Activated T-cell treated with anti-CD3 and anti-CD28 coated beads, Interleukin-2, amount 50 U/mL, for 48 hours (primary cell): ENCODE measurements at regions not wholly inside any gene's neighbourhood (a gene's known extent, or its start where the extent isn't known, plus 50 kb on each side); places are given as distances from the start of the nearest gene placed in this dataset.

Experiments used
- DNase-seq, 2 experiments: peaks; one replicate each; pipeline ENCODE4 v3.0.0-alpha.2; 2020

GRCh38 chr5:74576941-74577456 lies 63.5 kb downstream of the ENC1 start:
- peak; percentile 26 to 28 for DNase-seq

GRCh38 chr5:74575741-74576538 lies 64.6 kb downstream of the ENC1 start:
- DNase-seq: peak; percentile 49 to 55

- DNase-seq: no peak
Measured at GRCh38 chr5:74570250-74570649, 70.3 kb downstream of the ENC1 start.

- DNase-seq: no peak
Measured at GRCh38 chr5:74567411-74567995, 73.0 kb downstream of the ENC1 start.

GRCh38 chr5:74562122-74562521 lies 78.4 kb downstream of the ENC1 start:
- DNase-seq: no peak

GRCh38 chr5:74560245-74560644 lies 80.3 kb downstream of the ENC1 start:
- no peak for DNase-seq

GRCh38 chr5:74556631-74557595 lies 83.6 kb downstream of the ENC1 start:
- DNase-seq: no peak

GRCh38 chr5:74556006-74556405 lies 84.5 kb downstream of the ENC1 start:
- DNase-seq: no peak

- no peak for DNase-seq
Measured at GRCh38 chr5:74552101-74552500, 88.4 kb downstream of the ENC1 start.

- no peak for DNase-seq
Measured at GRCh38 chr5:74550927-74551326, 89.6 kb downstream of the ENC1 start.

GRCh38 chr5:74549384-74549783 lies 91.1 kb downstream of the ENC1 start:
- DNase-seq: no peak

GRCh38 chr5:74546796-74547195 lies 93.7 kb downstream of the ENC1 start:
- no peak for DNase-seq

- DNase-seq: no peak
Measured at GRCh38 chr5:74544811-74545210, 95.7 kb downstream of the ENC1 start.

- no peak for DNase-seq
Measured at GRCh38 chr5:74543162-74543995, 97.1 kb downstream of the ENC1 start.

- DNase-seq: no peak
Measured at GRCh38 chr5:74542482-74542881, 98.0 kb downstream of the ENC1 start.

GRCh38 chr5:74541381-74541781 lies 99.1 kb downstream of the ENC1 start:
- no peak for DNase-seq

GRCh38 chr5:74540622-74541021 lies 99.9 kb downstream of the ENC1 start:
- DNase-seq: no peak

- DNase-seq: no peak
Measured at GRCh38 chr5:74539986-74540385, 100.5 kb downstream of the ENC1 start.

- no peak for DNase-seq
Measured at GRCh38 chr5:74538206-74538661, 102.3 kb downstream of the ENC1 start.

- DNase-seq: no peak
Measured at GRCh38 chr5:74536658-74537057, 103.9 kb downstream of the ENC1 start.

GRCh38 chr5:74535926-74536325 lies 104.6 kb downstream of the ENC1 start:
- DNase-seq: no peak
